Naive thymus-derived CD8-positive, alpha-beta T cell (primary cell): ENCODE measurements at regions not wholly inside any gene's neighbourhood (a gene's known extent, or its start where the extent isn't known, plus 50 kb on each side); places are given as distances from the start of the nearest gene placed in this dataset.

Experiments
- ATAC-seq, 2 donors: fragments of 150-1000 bp; cut with Tn5 transposase in 1 of 2; sonication (Bioruptor Pico), chemical (Tn5 transposase) in 1 of 2; 1 replicate in 1 of 2; 2 replicates in 1 of 2; pipeline ENCODE4 v1.10.0; 2021; ENCODE audit warnings: mild to moderate bottlenecking in 2 of 2, moderate library complexity in 2 of 2
- POLR2A ChIA-PET: fragments of 350-600 bp; sonication (Branson Sonifier 250); formaldehyde crosslinking; loops from one replicate; lab custom pipeline; 2021; ENCODE audit warnings: antibody characterized with exemption; lab: Charles Lee
- DNase-seq, 10 donors: peaks; one replicate each; pipeline versions ENCODE4 v3.0.0 to v3.0.0-alpha.2; 2020 to 2022
- H3K27ac Mint-ChIP-seq, 10 donors: one replicate each; pipeline ENCODE4 v1.8.0; 2020 to 2022; ENCODE audit warnings: mild to moderate bottlenecking in 10 of 10, mixed read lengths in 10 of 10, moderate library complexity in 4 of 10, inconsistent platforms in 1 of 10
- H3K27me3 Mint-ChIP-seq, 5 donors: one replicate each; pipeline ENCODE4 v1.8.0; 2021 to 2022; ENCODE audit warnings: mixed read lengths in 5 of 5
- H3K36me3 Mint-ChIP-seq, 3 donors: one replicate each; pipeline ENCODE4 v1.8.0; 2020 to 2022; ENCODE audit warnings: mixed read lengths in 3 of 3, mild to moderate bottlenecking in 2 of 3, inconsistent platforms in 1 of 3
- H3K4me1 Mint-ChIP-seq, 4 donors: one replicate each; pipeline ENCODE4 v1.8.0; 2021 to 2022; ENCODE audit warnings: mixed read lengths in 4 of 4
- H3K4me3 Mint-ChIP-seq, 10 donors: one replicate each; pipeline ENCODE4 v1.8.0; 2020 to 2022; ENCODE audit warnings: mild to moderate bottlenecking in 10 of 10, mixed read lengths in 10 of 10, moderate library complexity in 6 of 10, inconsistent platforms in 1 of 10
- H3K9me3 Mint-ChIP-seq, 9 donors: one replicate each; pipeline ENCODE4 v1.8.0; 2020 to 2022; ENCODE audit warnings: mixed read lengths in 9 of 9, mild to moderate bottlenecking in 3 of 9, inconsistent platforms in 1 of 9, moderate library complexity in 1 of 9

GRCh38 chr6:163745536-163746400, 331.2 kb downstream of the QKI start:
- H3K4me1 Mint-ChIP-seq = peaks cover 0 to 12% (median 4%) of the 10 kb centered on the region in 4 donors
- no peak for DNase-seq
- H3K27me3 Mint-ChIP-seq = peaks cover 11 to 45% (median 26%) of the 10 kb centered on the region in 5 donors
- H3K9me3 Mint-ChIP-seq = no peaks in the 10 kb centered on the region
- H3K27ac Mint-ChIP-seq = no peak overlapping the region
- H3K36me3 Mint-ChIP-seq = no peaks in the 10 kb centered on the region
- POLR2A ChIA-PET = no interaction called here
- no peak for ATAC-seq
- H3K4me3 Mint-ChIP-seq = no peak overlapping the region

- Mint-ChIP-seq H3K9me3 (no peaks in the 10 kb centered on the region), H3K4me1 (no peaks in the 10 kb centered on the region), H3K27ac (no peak overlapping the region), H3K36me3 (no peaks in the 10 kb centered on the region), H3K4me3 (no peak overlapping the region), H3K27me3 (peaks cover 4 to 32% (median 17%) of the 10 kb centered on the region in 5 donors)
- no peak for ATAC-seq
- POLR2A ChIA-PET = no interaction called here
- DNase-seq = no peak
Measured at GRCh38 chr6:163744256-163744925, 329.9 kb downstream of the QKI start.

GRCh38 chr6:163743796-163744195, 329.3 kb downstream of the QKI start:
- Mint-ChIP-seq H3K36me3 (no peaks in the 10 kb centered on the region), H3K27me3 (peaks cover 3 to 26% (median 13%) of the 10 kb centered on the region in 5 donors), H3K9me3 (no peaks in the 10 kb centered on the region), H3K4me1 (no peaks in the 10 kb centered on the region), H3K27ac (no peak overlapping the region), H3K4me3 (no peak overlapping the region)
- DNase-seq (no peak), ATAC-seq (no peak)
- POLR2A ChIA-PET = no interaction called here

- H3K4me1 Mint-ChIP-seq = no peaks in the 10 kb centered on the region
- no peak for DNase-seq
- no peak overlapping the region for H3K4me3 Mint-ChIP-seq
- no peaks in the 10 kb centered on the region for H3K9me3 Mint-ChIP-seq
- POLR2A ChIA-PET = no interaction called here
- H3K36me3 Mint-ChIP-seq = no peaks in the 10 kb centered on the region
- H3K27ac Mint-ChIP-seq = no peak overlapping the region
- peaks cover 1 to 20% (median 7%) of the 10 kb centered on the region in 5 donors for H3K27me3 Mint-ChIP-seq
- no peak for ATAC-seq
Measured at GRCh38 chr6:163741743-163742363, 327.3 kb downstream of the QKI start.

- ATAC-seq (no peak), DNase-seq (no peak)
- no peak overlapping the region for H3K4me3 Mint-ChIP-seq
- H3K9me3 Mint-ChIP-seq = no peaks in the 10 kb centered on the region
- H3K36me3 Mint-ChIP-seq = no peaks in the 10 kb centered on the region
- no peak overlapping the region for H3K27ac Mint-ChIP-seq
- no peaks in the 10 kb centered on the region for H3K4me1 Mint-ChIP-seq
- peaks cover 1 to 22% (median 7%) of the 10 kb centered on the region in 5 donors for H3K27me3 Mint-ChIP-seq
- POLR2A ChIA-PET = no interaction called here
Measured at GRCh38 chr6:163741342-163741741, 326.8 kb downstream of the QKI start.

GRCh38 chr6:163739966-163740365, 325.4 kb downstream of the QKI start:
- Mint-ChIP-seq H3K27me3 (peaks cover 0 to 12% (median 2%) of the 10 kb centered on the region in 5 donors), H3K36me3 (no peaks in the 10 kb centered on the region), H3K4me1 (no peaks in the 10 kb centered on the region), H3K9me3 (no peaks in the 10 kb centered on the region), H3K27ac (peak overlapping the region in 1 of 10 donors; percentile 42), H3K4me3 (no peak overlapping the region)
- ATAC-seq (no peak), DNase-seq (no peak)
- POLR2A ChIA-PET = no interaction called here

- DNase-seq = no peak
- POLR2A ChIA-PET = no interaction called here
- ATAC-seq = no peak
- H3K27me3 Mint-ChIP-seq = peaks cover 0 to 12% (median 2%) of the 10 kb centered on the region in 5 donors
- H3K27ac Mint-ChIP-seq = no peak overlapping the region
- no peaks in the 10 kb centered on the region for H3K36me3 Mint-ChIP-seq
- H3K4me3 Mint-ChIP-seq = no peak overlapping the region
- peaks cover 0 to 2% (median 0%) of the 10 kb centered on the region in 4 donors for H3K4me1 Mint-ChIP-seq
- H3K9me3 Mint-ChIP-seq = no peaks in the 10 kb centered on the region
Measured at GRCh38 chr6:163739408-163739725, 324.8 kb downstream of the QKI start.

GRCh38 chr6:163738725-163739407, 324.3 kb downstream of the QKI start:
- H3K9me3 Mint-ChIP-seq = no peaks in the 10 kb centered on the region
- DNase-seq = no peak
- POLR2A ChIA-PET = no interaction called here

GRCh38 chr6:163738304-163738703, 323.8 kb downstream of the QKI start:
- POLR2A ChIA-PET = no interaction called here
- no peak overlapping the region for H3K4me3 Mint-ChIP-seq
- H3K9me3 Mint-ChIP-seq = no peaks in the 10 kb centered on the region

More at GRCh38 chr6:163738725-163739407, 324.3 kb downstream of the QKI start:
- no peak for ATAC-seq
- no peaks in the 10 kb centered on the region for H3K36me3 Mint-ChIP-seq
- H3K4me3 Mint-ChIP-seq = no peak overlapping the region
- H3K27ac Mint-ChIP-seq = no peak overlapping the region
- H3K27me3 Mint-ChIP-seq = peaks cover 0 to 12% (median 2%) of the 10 kb centered on the region in 5 donors
- H3K4me1 Mint-ChIP-seq = peaks cover 0 to 2% (median 0%) of the 10 kb centered on the region in 4 donors

GRCh38 chr6:163735076-163735475, 320.6 kb downstream of the QKI start:
- ATAC-seq = no peak
- Mint-ChIP-seq H3K4me1 (peaks cover 0 to 10% (median 0%) of the 10 kb centered on the region in 4 donors), H3K9me3 (no peaks in the 10 kb centered on the region), H3K36me3 (no peaks in the 10 kb centered on the region), H3K4me3 (no peak overlapping the region), H3K27me3 (peaks cover 0 to 9% (median 0%) of the 10 kb centered on the region in 5 donors), H3K27ac (no peak overlapping the region)
- POLR2A ChIA-PET = no interaction called here
- no peak for DNase-seq

More at GRCh38 chr6:163738304-163738703, 323.8 kb downstream of the QKI start:
- H3K27me3 Mint-ChIP-seq = peaks cover 0 to 10% (median under 1%) of the 10 kb centered on the region in 5 donors
- H3K27ac Mint-ChIP-seq = no peak overlapping the region
- H3K4me1 Mint-ChIP-seq = peaks cover 0 to 4% (median 0%) of the 10 kb centered on the region in 4 donors
- H3K36me3 Mint-ChIP-seq = no peaks in the 10 kb centered on the region
- DNase-seq = no peak
- ATAC-seq = no peak

- no peak for ATAC-seq
- peaks cover 0 to 9% (median 0%) of the 10 kb centered on the region in 5 donors for H3K27me3 Mint-ChIP-seq
- no peak overlapping the region for H3K4me3 Mint-ChIP-seq
- peaks cover 0 to 10% (median under 1%) of the 10 kb centered on the region in 4 donors for H3K4me1 Mint-ChIP-seq
- DNase-seq = no peak
- no peaks in the 10 kb centered on the region for H3K36me3 Mint-ChIP-seq
- H3K9me3 Mint-ChIP-seq = no peaks in the 10 kb centered on the region
- no peak overlapping the region for H3K27ac Mint-ChIP-seq
- POLR2A ChIA-PET = no interaction called here
Measured at GRCh38 chr6:163733061-163733460, 318.5 kb downstream of the QKI start.

GRCh38 chr6:163732479-163732878, 318.0 kb downstream of the QKI start:
- Mint-ChIP-seq H3K27me3 (peaks cover 0 to 9% (median 0%) of the 10 kb centered on the region in 5 donors), H3K9me3 (no peaks in the 10 kb centered on the region), H3K27ac (no peak overlapping the region), H3K36me3 (no peaks in the 10 kb centered on the region), H3K4me1 (peaks cover 0 to 10% (median under 1%) of the 10 kb centered on the region in 4 donors), H3K4me3 (no peak overlapping the region)
- no peak for ATAC-seq
- POLR2A ChIA-PET = no interaction called here
- no peak for DNase-seq
